GM10266 (cell line): ENCODE measurements at regions not wholly inside any gene's neighbourhood (a gene's known extent, or its start where the extent isn't known, plus 50 kb on each side); places are given as distances from the start of the nearest gene placed in this dataset.
"Not testable (repeated sequence)": the region's sequence is repeated elsewhere in the genome, so short reads cannot be mapped to it uniquely, and the experiment has no call there.

Experiments used
- DNase-seq: peaks from one replicate; pipeline ENCODE4 v3.0.0; 2012; ENCODE audit errors: extremely low spot score
- CTCF ChIP-seq: IDR thresholded peaks from 2 replicates; pipeline ENCODE4 v1.5.1; 2012; ENCODE audit warnings: mild to moderate bottlenecking, low read depth; ENCODE audit not compliant: control insufficient read depth, insufficient read depth; ENCODE audit errors: missing control alignments

- DNase-seq, result no peak
- no peak for TF ChIP-seq CTCF
Observed at GRCh38 chrX:131671735-131672134, 127.9 kb downstream of the OR13H1 start.

- TF ChIP-seq CTCF, result peak; percentile 19
- peak; percentile 11 for DNase-seq
Observed at GRCh38 chrX:131675596-131676194, 131.8 kb downstream of the OR13H1 start.

DNA sequence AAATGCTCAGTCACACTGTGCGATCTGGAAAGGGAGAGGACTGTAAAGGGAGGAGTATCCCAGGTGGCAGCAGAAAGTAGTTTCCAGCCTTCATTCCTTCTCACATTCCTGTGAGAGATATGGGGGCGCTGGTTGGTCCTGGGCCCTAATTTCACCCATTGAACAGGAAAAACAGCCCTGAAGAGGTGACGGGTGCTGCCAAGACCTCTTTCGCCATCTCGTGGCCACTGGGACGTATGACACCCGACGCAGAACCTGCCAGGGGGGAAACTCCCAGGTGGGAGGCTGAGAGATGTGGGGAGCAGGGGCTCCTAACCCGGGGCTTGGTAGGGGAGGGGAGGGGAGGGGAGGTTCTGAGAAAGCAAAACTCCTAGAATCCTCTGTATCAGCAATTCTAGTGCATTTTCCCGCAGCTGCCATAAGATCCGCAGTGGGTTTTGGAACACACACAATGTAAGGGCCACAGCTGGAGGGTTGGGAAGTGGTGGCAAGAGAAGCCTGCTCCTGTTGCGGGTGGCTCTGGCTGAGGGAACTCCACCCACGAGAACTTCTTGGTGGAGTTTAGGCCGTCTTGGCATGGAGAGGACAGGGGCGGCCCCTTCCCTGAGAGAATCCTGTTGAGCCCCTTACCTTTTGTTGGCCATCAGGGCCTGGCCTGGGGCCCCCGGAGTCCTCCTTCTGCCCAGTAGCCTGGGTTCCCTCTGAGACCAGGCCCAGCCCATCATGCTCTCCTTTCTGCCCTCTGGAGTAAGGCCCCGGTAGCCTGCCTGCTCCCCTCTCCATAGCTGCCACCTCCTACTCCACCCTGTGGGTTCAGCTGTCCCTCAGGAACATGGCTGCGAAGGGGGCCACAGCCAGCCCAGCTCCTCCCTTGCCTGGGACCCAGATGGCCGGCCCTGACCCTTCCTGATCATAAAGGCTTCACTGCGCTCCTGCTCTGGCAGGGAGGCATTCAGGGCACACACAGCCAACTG is 134.1 kb downstream of the OR13H1 start:
- DNase-seq, result peak; percentile 37
- peak; percentile 66 for TF ChIP-seq CTCF

DNA sequence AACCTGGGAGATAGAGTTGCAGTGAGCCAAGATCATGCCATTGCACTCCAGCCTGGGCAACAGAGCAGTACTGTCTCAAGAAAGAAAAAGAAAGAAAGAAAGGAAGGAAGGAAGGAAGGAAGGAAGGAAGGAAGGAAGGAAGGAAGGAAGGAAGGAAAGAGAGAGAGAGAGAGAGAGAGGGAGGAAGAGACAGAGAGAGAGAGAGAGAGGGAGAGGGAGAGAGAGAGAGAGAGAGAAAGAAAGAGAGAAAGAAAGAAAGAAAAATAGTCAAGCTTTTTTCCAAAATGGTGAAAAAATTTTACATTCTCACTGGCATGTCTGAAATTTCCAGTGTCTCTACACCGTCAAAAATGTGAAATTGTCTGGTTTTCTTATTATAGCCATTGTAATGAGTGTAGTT is 138.9 kb downstream of the OR13H1 start:
- DNase-seq, result not testable (repeated sequence)

GRCh38 chrX:131693359-131693758 is 149.5 kb downstream of the OR13H1 start:
- TF ChIP-seq CTCF, result no peak

GRCh38 chrX:131696989-131697388 is 153.1 kb downstream of the OR13H1 start:
- not testable (repeated sequence) for DNase-seq

More at GRCh38 chrX:131693359-131693758, 149.5 kb downstream of the OR13H1 start:
- no peak for DNase-seq

- no peak for DNase-seq
- TF ChIP-seq CTCF, result no peak
Observed at GRCh38 chrX:131703646-131704045, 159.8 kb downstream of the OR13H1 start.

- TF ChIP-seq CTCF, result no peak
- no peak for DNase-seq
Observed at GRCh38 chrX:131704136-131704695, 160.3 kb downstream of the OR13H1 start.
